A673 (cell line): ENCODE measurements at regions not wholly inside any gene's neighbourhood (a gene's known extent, or its start where the extent isn't known, plus 50 kb on each side); places are given as distances from the start of the nearest gene placed in this dataset.

Experiments
- BruUV-seq: library from RNA; stranded (reverse); fragments of 400-500 nt; replicated peaks from 2 replicates; lab custom pipeline; 2021; lab: Mats Ljungman, UMichigan
- CTCF ChIA-PET: fragments of 300-600 bp; sonication (Branson Sonifier 250); formaldehyde crosslinking; loops from one replicate; lab custom pipeline; 2022; ENCODE audit warnings: antibody characterized with exemption; lab: Charles Lee
- POLR2A ChIA-PET: fragments of 300-600 bp; sonication (Branson Sonifier 250); formaldehyde crosslinking; loops from one replicate; lab custom pipeline; 2022; ENCODE audit warnings: antibody characterized with exemption; ENCODE audit not compliant: low non-redundant PET; lab: Charles Lee
- DNase-seq: peaks from one replicate; pipeline ENCODE4 v3.0.0-alpha.2; 2015; ENCODE audit warnings: low spot score
- H3K27ac ChIP-seq: fragments of 200-600 bp; sonication (generic); 2 replicates; pipeline ENCODE4 v1.5.1; 2016; ENCODE audit warnings: mixed run types, low read depth, mild to moderate bottlenecking, mixed read lengths, antibody characterized with exemption, low read length; ENCODE audit not compliant: poor library complexity, severe bottlenecking
- H3K27me3 ChIP-seq: fragments of 200-600 bp; sonication (generic); replicated peaks from 2 replicates; pipeline ENCODE4 v1.6.1; 2017; ENCODE audit warnings: mixed run types, low read depth, mild to moderate bottlenecking, mixed read lengths, antibody characterized with exemption, low read length; ENCODE audit not compliant: insufficient read depth, poor library complexity
- H3K36me3 ChIP-seq: fragments of 200-600 bp; sonication (generic); 2 replicates; pipeline ENCODE4 v1.6.1; 2016; ENCODE audit warnings: mixed run types, mild to moderate bottlenecking, mixed read lengths, antibody characterized with exemption, low read length; ENCODE audit not compliant: insufficient read depth, poor library complexity, severe bottlenecking
- H3K4me1 ChIP-seq: fragments of 200-600 bp; sonication (generic); 2 replicates; pipeline ENCODE4 v1.6.1; 2017; ENCODE audit warnings: mixed run types, mild to moderate bottlenecking, mixed read lengths, antibody characterized with exemption, low read length; ENCODE audit not compliant: insufficient read depth, poor library complexity, severe bottlenecking
- H3K4me3 ChIP-seq: fragments of 200-600 bp; sonication (generic); 2 replicates; pipeline ENCODE4 v1.5.1; 2016; ENCODE audit warnings: low read depth, mixed run types, mild to moderate bottlenecking, mixed read lengths, low read length; ENCODE audit not compliant: poor library complexity, severe bottlenecking
- H3K9me3 ChIP-seq: fragments of 200-600 bp; sonication (generic); 2 replicates; pipeline ENCODE4 v1.6.1; 2016; ENCODE audit warnings: mixed run types, low read depth, mild to moderate bottlenecking, mixed read lengths, antibody characterized with exemption, low read length; ENCODE audit not compliant: poor library complexity, severe bottlenecking
- EZH2 ChIP-seq: fragments of 200-600 bp; sonication (generic); IDR thresholded peaks from 2 replicates; pipeline ENCODE4 v1.6.1; 2017; ENCODE audit warnings: borderline replicate concordance, low read depth, mild to moderate bottlenecking, mixed read lengths, antibody characterized with exemption, low read length; ENCODE audit not compliant: poor library complexity, severe bottlenecking
- intact Hi-C: fragments of 100-400 bp; cut with micrococcal nuclease; formaldehyde crosslinking; loops from one replicate; pipeline ENCODE4 v1.10.0; 2022; ENCODE audit not compliant: unreplicated experiment
- TF ChIP-seq, protein P1 (sequence below): fragments of 300-800, 200-600 bp; sonication (generic); conservative IDR thresholded peaks from 2 replicates; pipeline ENCODE4 v1.5.1; 2017; ENCODE audit warnings: low read depth, mild to moderate bottlenecking, antibody characterized with exemption, low read length, moderate library complexity, mixed read lengths

- TF ChIP-seq EZH2 = no peak
- TF ChIP-seq, protein P1, sequence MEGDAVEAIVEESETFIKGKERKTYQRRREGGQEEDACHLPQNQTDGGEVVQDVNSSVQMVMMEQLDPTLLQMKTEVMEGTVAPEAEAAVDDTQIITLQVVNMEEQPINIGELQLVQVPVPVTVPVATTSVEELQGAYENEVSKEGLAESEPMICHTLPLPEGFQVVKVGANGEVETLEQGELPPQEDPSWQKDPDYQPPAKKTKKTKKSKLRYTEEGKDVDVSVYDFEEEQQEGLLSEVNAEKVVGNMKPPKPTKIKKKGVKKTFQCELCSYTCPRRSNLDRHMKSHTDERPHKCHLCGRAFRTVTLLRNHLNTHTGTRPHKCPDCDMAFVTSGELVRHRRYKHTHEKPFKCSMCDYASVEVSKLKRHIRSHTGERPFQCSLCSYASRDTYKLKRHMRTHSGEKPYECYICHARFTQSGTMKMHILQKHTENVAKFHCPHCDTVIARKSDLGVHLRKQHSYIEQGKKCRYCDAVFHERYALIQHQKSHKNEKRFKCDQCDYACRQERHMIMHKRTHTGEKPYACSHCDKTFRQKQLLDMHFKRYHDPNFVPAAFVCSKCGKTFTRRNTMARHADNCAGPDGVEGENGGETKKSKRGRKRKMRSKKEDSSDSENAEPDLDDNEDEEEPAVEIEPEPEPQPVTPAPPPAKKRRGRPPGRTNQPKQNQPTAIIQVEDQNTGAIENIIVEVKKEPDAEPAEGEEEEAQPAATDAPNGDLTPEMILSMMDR = no peak
- Histone ChIP-seq H3K36me3 (no peaks in the 10 kb centered on the region), H3K27ac (no peak overlapping the region), H3K9me3 (no peaks in the 10 kb centered on the region), H3K4me3 (no peak overlapping the region), H3K27me3 (no peaks in the 10 kb centered on the region), H3K4me1 (no peaks in the 10 kb centered on the region)
- no peak for DNase-seq
- CTCF ChIA-PET = no interaction called here
- intact Hi-C loops = no loop called here
- BruUV-seq = no TSS peak
- POLR2A ChIA-PET = no interaction called here
Observed at GRCh38 chr2:167733747-167734146, 513.6 kb downstream of the STK39 start.

GRCh38 chr2:167732326-167732725, 515.1 kb downstream of the STK39 start:
- TF ChIP-seq EZH2 = no peak
- TF ChIP-seq, protein P1 = no peak
- ChIA-PET POLR2A (no interaction called here), CTCF (no interaction called here)
- no TSS peak for BruUV-seq
- Histone ChIP-seq H3K9me3 (no peaks in the 10 kb centered on the region), H3K36me3 (no peaks in the 10 kb centered on the region), H3K4me3 (no peak overlapping the region), H3K4me1 (no peaks in the 10 kb centered on the region), H3K27me3 (no peaks in the 10 kb centered on the region), H3K27ac (no peak overlapping the region)
- no peak for DNase-seq
- intact Hi-C loops = no loop called here

DNA sequence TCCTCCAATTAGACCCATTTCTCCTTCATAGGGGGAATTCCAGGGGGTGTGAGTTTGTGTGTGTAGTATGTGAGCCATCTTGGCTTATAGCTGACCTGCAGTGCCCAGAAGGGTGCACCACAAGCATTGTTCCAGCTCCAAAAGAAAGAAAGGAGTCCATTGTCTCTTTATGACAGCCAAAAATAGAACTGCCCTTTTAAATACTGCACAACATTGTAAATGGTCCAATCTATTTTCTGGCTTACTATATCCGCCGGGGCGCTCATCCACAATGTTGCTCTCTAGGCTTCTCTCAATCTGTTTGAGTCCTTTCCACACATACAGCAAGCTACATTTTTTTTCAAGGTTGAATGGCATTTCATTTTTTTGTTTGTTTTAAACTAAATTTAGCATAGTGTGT, 517.5 kb downstream of the STK39 start:
- CTCF ChIA-PET = no interaction called here
- TF ChIP-seq, protein P1 = no peak
- TF ChIP-seq EZH2 = no peak
- Histone ChIP-seq H3K27ac (no peak overlapping the region), H3K9me3 (no peaks in the 10 kb centered on the region), H3K4me1 (no peaks in the 10 kb centered on the region), H3K36me3 (no peaks in the 10 kb centered on the region), H3K27me3 (no peaks in the 10 kb centered on the region), H3K4me3 (no peak overlapping the region)
- POLR2A ChIA-PET = no interaction called here
- DNase-seq = no peak
- no TSS peak for BruUV-seq
- intact Hi-C loops = no loop called here
